ENCODE measurements at regions not wholly inside any gene's neighbourhood (a gene's known extent, or its start where the extent isn't known, plus 50 kb on each side); places are given as distances from the start of the nearest gene placed in this dataset.

DNA sequence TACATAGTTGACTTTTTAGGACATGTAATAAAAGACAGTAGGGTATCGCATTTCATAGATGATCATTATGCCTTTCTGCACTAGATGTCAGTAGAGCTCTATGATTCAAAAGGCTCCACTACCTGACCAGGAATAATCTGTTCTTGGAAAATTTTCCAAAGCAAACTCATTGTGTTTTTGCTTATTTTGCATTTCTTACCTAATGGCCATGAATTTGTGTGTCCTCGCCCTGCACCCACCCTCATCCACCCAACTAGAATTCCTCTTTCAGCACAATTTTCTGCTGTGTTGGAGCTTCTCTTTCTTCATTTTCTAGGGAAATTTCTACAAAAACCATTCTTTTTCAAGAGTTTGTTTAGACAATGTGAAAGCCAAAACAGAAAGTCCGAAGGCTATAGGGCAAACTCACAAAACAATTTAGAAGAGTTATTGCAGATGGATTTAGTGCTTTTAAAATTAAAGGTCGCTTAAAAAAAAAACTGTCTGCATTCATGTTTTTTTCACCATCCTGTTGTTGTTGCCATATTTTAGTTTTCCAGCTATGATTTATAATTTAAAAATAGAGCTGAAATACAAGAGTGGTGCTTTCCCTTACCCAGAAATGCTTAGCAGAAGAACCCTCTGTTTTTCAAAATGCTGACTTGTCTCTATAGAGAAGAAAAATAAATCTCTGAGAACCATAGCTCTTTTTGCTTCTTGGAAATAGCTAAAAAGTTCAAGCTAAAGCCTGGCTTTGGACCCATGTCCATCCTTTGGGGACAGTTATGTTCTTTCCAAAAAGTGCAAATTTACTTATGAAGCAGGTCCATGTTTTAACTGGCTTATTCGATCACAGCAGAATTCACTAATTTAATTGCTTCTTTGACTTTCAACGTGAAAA lies 183.7 kb downstream of the SPATA18 start:
- peak; percentile 28 for DNase-seq

DNA sequence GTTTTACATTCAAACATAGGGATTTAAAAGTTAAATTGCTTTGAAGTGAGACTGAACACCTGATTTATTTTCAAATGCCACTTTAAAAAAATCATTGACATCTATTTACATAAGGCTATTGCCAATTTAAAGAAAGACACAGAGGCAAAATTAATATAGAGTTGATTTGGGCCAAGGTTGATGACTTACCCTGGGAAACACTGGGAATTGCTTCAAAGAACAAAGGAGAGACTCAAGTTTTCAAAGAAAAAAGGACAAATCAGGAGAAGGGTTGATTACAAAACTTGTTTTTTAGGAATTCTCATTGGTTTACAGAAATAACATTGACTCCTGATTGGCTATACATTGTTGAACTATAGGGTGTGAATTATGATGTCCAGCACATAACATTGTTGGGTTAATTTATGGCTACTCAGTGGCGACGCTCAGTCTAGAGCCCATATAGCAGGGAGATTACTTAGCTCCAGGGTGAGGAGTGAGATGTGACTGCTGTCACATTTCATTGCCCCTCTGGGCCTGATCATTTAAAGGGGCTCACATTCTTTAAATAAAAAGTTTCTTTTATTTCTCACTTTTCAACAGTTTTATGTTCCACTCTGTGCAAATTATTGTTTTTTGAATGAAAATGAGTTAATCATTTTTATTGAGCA lies 184.6 kb downstream of the SPATA18 start:
- no peak for DNase-seq

DNA sequence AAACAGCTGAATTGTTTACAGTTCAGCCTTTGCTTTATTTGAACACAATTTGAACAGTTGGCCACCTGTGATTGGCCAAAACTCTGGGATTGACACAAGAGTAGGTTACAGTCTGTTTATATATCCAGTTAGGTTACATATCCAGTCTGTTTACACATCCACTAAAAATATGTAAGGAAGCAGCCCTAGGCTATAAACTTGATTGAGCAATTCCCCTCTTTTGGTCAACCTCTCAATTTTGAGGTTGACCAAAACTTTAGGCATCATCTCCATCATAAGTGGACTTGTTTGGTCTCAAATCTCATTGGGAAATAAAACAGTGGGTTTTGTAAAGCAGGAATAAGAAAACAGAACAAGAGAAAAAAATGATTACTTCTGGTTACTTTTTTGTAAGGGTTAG lies 190.8 kb downstream of the SPATA18 start:
- peak; percentile 8 for DNase-seq

DNA sequence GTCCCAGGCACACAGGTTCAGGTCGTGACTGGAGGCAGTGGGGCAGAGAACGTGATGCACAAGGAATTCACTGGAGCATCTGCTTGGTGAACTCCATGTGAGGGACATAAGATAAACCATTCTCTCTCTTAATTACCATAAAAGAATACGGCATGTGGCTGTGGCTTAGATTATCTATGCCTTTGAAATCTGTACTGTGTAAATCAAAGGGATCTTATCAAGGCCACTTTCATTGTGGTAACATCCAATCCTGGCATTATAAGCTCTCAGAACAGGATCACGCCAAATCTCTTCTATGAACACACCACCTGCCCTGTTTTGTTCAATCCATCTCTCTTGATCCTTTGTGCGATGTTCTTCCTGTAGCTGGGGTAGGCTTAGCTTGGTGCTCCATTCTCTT lies 192.3 kb downstream of the SPATA18 start:
- DNase-seq: no peak

DNA sequence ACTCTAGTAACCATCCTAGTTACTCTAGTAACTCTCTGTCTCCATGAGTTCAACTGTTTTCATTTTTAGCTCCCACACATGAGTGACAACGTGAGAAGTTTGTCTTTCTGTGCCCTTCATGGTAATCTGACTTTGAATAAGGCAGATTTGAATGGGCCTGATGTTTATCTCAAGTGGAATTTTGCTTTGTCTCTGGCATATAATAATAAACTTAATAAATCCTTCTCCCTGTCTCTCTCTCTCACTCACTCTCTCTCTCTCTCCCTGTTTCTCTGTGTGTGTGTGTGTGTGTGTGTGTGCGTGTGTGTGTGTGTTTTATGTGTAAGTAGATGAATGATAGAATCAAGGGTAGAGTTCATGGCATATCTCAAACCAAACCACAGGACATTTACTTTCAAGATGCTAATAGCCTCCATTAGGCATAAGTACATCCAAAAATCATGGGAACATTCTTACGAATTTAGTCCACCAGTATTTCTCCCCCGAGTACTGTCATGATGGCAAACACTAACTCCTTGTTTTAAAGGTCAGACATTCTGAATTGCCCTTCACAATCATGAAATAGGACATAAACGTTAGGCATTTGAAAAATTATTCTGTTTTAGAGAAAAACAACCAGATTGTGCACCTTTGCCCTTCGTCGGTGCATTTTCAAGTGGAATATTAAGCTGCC lies 193.1 kb downstream of the SPATA18 start:
- peak; percentile 90 for DNase-seq

DNA sequence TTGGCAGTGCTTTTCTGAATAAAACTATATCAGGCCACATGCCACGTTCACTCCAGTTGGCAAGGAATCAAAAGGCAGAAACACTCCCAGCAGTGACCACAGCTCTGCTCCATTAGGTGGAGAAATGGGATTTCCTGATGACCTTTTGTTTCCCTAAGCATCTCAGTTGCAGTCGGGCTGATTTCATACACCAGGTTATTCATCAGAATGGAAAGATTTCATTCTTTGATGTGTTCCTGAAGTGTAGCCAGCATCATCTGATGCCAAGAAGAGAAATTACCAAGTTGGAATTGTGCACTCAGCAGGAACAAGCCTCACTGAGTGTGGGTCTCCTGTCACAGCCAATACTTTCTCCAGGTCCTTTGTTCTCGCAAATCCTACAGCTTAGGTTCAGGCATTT lies 193.7 kb downstream of the SPATA18 start:
- DNase-seq: peak; percentile 93

DNA sequence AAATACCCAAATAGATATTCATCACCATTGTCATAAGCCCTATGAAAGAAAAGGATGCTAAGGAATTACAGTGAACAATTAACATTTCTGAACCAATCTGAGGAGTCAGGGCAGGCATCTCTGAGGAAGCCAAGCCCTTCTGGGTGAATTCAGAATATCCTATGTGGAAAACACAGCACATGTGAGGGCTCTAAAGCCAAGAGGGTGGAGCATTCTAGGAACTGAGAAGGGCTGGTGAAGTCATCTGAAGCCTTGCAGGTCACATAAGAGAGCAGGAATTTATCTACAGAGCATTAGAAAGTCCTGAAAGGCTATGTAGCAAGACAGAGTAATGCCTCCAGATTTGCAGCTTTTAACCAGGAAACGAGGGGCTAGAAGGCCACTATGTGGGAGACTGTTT lies 195.7 kb downstream of the SPATA18 start:
- DNase-seq: no peak

DNA sequence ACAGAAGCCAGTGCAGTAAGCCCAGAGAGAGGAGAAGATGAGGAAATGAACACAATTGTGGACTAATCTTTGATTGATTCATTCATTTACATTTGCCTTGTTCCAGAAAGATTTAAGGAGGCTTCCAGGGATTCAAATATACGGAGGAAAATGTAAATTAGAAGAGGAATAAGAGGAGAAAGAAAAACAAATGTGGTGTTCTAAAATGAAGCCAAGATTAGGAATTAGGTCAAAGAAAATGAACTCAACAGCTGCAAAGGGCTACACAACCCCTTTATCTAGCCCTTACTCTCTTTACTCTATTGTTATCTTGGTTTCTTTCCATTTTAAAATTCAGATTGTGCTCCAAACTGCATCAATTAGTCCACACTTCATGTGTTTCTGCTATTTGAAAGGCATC lies 196.8 kb downstream of the SPATA18 start:
- no peak for DNase-seq

DNA sequence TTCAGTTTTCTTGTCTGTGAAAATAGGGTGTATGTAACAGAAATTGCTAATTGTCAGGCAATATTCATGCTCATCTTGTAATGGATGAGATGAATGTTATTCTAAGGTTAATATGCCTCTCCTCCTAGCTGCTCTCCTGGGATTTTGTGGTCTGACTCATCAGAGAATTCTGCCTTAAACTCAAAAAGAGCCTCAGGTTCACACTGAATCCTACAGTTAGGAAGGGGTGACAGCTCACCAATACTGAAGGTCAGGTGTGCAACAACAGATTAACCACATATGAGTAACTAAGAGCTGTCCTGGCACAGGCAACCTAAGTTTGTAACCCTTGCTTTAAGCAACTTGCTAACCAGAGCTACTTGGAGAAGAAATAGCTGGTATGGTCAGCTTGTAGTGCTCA lies 197.7 kb downstream of the SPATA18 start:
- DNase-seq: no peak

DNA sequence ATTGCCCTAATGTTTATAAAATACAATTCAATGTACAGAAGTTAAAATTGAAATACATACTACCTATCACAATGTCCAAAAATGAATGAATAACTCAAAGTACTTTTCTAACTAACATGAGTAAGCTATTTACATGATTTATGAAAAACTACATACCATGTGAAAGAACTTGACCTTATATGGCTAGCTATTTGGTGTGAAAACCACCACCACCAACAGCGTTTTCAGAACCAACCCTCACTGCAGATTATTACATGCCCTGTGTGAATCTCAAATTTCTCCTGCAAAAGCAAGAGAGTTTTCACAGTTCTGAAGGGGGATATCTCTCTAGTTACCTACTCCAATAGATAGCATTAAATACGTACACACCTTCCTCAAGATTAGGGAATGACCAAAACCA lies 198.5 kb downstream of the SPATA18 start:
- no peak for DNase-seq

DNA sequence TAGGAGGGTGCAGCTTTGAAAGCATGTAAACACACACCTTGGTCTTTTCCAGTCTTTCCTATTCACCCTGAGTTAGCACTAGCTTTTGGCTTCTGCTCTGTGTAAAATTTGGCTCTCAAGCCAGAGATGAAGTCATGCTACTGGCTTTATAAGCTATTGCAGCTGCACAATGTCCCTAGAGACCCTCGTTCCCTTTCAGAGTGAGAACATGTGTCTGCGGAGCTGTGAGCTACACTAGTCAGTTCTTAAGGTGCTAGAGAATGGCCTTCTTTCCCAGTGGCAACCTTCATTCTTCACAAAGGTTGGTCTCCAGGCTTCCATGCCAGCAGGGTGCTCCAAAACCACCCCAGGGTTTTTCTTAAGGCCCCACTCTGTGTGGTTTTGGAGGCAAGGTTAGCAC lies 199.1 kb downstream of the SPATA18 start:
- peak; percentile 85 for DNase-seq

DNA sequence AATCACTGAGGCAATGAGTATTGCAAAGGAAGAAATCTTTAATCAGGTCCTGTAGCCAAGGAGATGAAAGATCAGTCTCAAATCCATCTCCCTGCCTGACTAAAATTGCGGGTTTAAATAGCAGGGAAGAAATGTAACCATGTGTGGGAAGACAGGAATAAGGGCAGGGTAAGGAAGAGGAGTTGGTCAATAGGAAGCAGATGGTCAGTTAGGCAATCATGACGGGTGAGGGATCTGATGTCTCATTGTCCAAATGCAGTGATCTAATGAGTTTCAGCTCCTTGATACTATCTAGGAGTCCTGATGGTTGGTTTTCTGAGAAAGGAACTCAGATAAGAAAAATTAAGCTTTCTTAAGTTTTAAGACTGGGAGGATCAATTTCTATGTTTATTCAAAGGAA lies 200.8 kb downstream of the SPATA18 start:
- no peak for DNase-seq

DNA sequence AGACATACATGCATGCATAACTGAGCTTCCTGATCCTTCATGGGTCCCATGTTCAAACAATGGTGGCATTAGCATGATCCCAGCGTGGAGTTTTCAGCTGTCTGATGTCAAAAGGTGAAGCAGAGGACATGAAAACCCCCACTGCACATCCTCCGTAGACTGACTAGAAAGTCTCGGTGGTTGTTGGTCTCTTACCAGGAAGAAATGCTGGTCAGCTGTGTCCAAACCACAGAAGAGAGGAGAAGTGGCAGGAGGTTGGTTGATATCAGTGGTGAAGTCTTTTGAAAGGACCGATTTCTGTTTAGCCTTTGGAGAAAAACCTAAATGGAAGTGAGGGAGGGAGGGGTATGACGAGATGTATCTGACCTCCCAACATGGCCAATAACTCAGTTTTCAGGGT lies 201.9 kb downstream of the SPATA18 start:
- no peak for DNase-seq

DNA sequence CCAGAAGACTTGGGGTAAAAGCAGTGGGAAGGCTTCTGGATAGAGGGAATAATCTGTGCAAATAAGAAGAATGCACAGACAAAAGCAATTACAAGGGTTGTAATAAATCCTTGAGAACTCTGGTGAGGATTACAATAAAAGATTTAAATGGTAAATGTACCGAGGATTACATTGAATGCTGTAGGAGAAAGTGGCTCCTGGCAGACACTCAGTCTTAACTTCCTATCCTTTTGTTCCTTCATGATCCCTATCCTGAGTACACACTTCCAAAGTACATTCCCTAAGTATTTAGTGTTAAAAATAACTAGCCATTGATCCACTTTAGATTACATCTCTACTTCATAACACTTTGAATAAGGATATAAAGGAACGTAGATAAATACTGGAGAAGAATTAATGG lies 205.4 kb downstream of the SPATA18 start:
- DNase-seq: no peak

DNA sequence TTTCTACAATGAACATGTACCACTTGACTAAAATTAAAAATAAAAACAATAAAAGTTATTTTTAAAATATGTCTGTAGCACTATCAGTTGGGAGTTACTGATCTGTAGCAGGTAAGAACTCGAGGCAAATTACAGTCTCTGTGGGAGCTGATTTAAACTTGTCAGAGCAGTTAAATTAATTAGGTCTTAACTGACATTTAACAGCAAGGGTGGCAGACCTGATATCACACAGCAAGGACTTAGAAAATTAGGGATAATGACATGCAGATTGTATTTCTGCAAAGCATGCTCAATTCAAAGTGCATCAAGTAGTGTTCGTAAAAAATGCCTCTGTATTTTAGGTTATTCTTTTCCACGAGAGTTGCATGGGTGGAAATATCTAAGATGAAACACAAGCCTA lies 208.9 kb downstream of the SPATA18 start:
- no peak for DNase-seq

DNA sequence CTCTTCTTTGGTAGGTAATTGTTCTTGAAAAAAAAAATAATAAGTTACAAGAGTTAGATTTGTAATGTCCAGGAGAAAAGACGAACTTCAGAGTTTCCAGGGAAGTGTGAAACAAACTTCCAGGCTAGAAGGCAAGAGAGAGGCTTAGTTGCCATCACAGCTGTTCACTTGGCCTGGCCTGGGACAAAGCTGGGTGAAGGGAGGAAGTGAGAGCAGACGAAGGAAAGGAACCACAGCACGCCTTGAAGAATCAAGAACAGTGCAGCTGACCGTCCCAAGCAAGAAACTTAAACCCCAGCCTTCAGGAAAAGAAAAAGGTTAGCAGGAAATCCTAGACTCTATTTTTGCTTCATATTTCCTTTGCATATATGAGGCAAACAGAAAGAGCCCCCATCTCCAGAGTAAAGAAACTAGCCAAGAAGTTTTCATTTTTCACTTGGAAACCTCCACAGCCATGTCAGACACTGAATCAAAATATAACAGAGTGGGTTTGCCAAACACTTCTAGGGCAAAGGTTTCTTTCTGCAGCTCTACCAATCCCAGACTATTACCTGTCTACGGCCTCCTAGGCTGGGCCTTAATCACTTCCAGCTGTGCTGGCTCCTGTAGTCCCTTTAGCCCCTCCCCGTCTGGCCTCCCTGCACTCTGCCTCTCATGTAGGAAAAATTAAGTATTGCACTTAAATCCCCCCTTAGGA lies 209.6 kb downstream of the SPATA18 start:
- DNase-seq: no peak

DNA sequence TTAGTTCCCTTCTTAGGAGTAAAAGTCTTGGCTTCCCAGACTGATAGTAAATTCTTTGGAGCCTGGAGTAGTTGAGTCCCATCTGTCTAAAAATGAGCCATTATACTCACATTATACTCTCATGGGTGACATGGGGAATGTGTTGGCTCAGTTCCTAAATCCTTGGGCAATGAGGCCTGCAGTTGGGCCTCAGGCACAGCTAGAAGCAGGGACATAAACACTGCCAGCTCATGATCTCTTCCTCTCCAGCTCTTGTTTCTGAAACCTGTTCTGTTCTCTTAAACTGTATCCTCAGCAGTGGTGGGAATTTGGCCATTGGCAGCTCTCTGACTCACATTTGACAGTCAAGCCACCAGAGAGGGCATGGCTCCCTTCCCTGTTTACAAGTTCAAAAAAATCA lies 212.5 kb downstream of the SPATA18 start:
- peak; percentile 11 for DNase-seq

DNA sequence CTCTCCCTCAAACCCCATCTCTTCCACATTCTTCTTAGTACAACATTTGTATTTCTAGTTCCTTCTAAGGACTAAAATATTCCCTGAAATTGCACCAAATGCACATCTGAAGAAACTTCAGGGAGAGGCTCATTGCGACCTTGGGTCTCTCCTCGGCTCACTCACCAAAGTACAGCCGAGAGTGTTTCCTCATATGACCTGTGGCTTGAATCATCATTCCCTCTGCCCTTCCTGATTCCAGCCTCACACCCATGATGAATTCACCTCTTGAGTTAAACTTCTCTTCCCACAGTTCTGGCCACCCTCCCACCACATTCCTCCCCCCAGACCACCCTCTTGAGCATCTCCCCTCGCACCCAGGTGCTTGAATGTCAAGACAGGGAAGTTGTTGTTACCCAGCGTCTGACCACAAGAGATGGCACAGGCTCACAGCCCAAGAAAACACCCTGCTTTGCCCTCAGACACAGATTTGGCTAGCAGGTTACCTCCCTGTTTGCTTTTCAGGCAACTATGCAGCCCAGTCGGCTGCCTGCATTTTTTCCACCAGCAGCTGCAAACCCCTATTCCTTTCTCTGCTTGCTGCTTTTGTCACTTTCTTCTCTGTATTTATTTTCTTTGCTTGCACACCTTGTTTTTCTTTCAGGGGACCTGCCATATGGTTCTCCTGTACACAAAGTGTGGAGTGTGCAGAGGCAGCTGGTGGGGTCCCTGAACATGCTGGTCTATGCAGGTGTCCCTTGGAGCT lies 214.8 kb downstream of the SPATA18 start:
- no peak for DNase-seq

DNA sequence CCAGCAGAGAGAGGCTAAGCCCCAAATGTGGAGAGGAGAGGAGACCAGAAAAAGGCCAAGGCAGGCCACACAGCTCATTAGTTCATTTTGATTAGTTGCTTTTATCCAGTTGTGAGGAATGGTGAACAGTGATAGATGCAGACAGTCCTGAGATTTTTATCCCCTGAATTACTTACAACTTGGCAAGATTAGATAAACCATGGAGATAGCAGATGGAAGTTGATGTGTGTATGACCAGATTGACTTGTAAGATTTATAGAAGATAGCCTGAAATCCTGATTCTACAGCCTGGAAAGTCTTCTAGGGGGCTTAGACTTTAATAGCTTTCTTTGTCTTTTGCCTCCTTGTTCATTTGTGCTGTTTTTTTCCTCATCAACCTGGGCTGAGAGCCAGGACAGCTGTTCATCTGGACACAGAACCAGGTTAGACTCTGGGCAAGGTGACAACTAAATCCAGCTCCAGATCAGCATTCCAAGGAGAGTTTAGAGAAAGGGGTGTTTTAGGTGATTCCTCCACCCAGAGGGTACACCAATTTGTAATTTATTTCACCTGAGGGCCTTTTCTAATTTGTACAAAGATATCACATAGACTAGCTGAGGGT lies 215.5 kb downstream of the SPATA18 start:
- DNase-seq: peak; percentile 3

DNA sequence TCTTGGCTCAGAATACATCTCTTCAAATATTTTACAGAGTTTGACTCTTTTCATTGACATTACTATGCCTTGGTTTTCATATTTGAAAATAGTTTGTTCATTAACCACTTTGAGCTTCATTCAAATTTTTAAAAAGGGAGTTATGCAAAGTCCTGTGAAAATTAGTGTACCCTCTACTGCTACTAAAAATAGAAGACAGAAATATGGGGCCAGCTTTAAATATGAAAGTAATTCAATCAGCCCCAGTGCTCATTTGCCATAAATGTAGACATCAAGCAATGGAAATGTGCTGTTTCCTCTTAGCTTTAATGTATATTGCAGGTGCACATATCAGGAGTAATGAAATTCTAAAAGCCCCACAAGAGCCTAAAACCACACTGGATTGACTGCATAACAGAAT lies 218.7 kb downstream of the SPATA18 start:
- DNase-seq: no peak

DNA sequence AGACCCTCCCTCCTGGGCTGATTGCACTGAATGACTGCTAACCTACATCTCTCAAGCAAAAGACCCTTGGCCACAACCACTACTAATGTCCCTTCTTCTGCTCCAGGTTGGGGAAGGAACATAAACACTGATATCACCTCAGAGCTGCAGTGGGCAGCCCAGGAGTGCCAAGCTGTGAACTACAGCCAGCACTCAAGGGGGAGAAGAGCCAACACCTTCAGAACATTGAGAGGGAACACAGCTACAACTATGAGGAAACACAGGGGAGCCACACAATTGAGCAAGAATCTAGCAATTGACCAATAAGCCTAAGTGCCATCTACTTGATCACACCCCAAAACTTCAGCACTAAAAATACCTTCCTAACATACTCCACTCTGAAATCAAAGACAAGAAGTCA lies 222.8 kb downstream of the SPATA18 start:
- DNase-seq: no peak

DNA sequence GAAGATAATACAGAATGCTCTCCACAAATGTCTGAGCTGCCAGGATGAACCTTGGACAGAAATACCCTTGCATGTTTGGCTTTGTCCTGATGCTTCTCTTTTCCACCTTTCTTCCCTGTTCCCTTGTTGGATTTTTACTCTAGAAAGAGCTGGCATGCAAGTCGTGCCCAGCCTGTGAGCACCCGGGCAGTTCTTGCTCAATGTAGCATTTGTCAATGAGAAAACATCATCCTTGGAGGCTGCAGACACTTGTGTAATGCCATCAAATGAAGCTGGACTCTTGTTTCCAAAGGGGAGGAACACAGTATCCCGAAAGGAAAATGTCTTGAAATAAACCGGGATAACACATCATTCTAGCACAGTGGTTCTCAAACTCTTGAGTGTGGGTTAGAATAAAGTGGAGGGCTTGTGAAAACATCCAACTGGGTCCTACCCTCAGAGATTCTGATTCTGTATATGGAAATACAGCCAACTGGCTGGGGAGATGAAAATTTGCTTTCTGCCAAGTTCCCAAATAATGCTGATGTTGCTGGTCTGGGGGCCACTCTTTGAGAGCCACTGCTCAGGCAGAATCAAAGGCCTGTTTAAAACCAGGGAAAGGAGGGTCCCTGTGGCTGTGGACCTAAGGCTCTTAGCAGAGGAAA lies 237.2 kb downstream of the SPATA18 start:
- no peak for DNase-seq

Data from DMS79 (cell line).